ENCODE measurements at regions not wholly inside any gene's neighbourhood (a gene's known extent, or its start where the extent isn't known, plus 50 kb on each side); places are given as distances from the start of the nearest gene placed in this dataset.
"Not testable (repeated sequence)": the region's sequence is repeated elsewhere in the genome, so short reads cannot be mapped to it uniquely, and the experiment has no call there.

DNA sequence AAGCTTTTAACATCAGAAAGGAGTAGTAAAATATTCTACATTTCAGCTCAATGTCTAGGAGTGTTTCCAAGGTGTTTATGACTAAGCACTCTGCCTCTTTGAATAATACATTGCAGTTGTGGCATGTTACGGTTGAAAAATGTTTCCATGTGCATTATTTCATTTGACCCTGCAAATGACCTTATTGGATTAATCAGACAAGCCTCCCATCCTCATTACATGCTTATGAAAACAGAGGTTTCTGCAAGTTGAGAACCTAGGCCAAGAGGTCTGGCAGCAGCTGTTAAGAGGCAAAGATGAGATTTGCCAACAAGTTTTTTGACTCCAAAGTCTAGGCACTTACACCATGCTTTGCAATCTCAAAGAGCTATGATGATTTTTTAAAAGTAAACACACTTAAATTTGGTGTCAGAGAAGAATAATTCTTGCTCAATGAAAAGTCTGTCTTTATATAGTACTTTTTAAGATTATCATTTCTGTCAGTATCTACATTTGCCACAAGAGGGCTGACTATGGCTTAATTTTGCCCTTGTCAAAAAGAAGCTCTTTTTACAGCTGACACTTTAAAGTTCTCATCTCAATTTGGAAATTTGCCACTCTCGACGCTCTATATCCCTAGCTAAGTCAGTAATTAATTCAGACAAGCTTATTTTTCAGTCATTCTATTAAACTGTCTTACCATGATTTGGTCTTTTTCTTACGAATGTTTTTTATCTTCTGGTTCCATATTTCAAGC, 260.6 kb downstream of the PAX3 start:
- no peaks in the 10 kb centered on the region for H3K27me3 ChIP-seq
- no peak overlapping the region for H3K4me3 ChIP-seq
- peak; percentile 47 for DNase-seq
- H3K36me3 ChIP-seq: no peaks in the 10 kb centered on the region
- H3K9me3 ChIP-seq: no peaks in the 10 kb centered on the region

DNA sequence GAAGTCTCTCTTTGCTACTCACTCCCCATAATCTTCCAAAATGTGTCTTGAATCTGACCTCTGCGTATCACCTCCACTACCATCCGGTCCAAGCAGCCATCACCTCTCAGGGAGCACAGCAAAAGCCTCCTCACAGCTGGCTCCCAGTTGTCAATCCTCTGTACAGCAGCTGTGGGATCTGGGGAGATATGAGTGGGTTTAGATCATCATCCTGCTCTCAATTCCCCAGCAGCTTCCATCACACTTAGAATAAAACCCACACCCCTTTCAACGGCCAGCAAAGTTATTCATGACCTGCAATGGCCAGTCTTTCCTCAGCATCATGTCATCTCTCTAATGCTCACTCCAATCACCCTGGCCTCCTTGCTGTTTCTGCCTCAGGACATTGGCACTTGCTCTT, 261.6 kb downstream of the PAX3 start:
- H3K36me3 ChIP-seq: no peaks in the 10 kb centered on the region

DNA sequence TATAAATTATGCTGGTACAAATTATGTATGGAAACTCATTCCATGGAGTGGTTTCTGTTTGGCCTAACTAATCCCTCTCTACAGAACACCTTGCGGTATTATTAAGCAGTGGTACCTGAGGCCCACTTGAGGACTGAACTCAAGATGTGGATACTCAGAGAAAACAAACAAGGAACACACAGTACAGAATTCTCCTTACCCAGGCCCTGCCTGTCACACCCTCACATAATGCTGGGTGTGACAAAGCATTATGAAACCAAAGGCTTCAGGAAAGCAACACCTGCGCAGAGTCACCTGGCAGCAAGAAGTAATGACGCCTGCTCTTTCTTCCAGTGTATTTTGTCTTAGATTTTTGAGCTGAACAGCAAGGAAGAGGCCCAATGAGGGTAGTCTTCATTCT, 264.7 kb downstream of the PAX3 start:
- Histone ChIP-seq H3K4me3 (no peak overlapping the region), H3K36me3 (no peaks in the 10 kb centered on the region), H3K27me3 (no peaks in the 10 kb centered on the region), H3K9me3 (no peaks in the 10 kb centered on the region)
- DNase-seq: no peak

More for the DNA sequence above, 261.6 kb downstream of the PAX3 start:
- no peaks in the 10 kb centered on the region for H3K9me3 ChIP-seq
- DNase-seq: no peak
- no peaks in the 10 kb centered on the region for H3K27me3 ChIP-seq
- H3K4me3 ChIP-seq: no peak overlapping the region

DNA sequence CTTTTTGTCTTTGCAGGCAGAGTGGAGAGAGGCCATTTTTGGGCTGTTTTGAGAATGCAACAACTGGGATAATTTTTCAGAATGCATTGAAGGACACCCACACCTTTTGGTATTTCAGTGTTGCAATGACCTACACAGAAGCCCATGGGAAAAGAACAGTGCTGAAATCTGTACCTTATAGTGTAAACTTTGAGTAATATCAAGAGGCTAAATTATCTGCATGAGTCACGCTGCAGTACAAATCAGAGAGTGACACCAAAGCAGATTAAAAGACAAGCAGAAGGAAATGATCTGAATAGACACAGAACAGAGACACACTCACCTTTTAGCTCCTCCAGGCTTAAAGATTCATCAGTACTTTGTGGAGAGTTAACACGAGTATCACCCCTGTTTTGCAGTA, 265.3 kb downstream of the PAX3 start:
- no peak for DNase-seq
- H3K36me3 ChIP-seq: no peaks in the 10 kb centered on the region
- no peaks in the 10 kb centered on the region for H3K27me3 ChIP-seq
- H3K4me3 ChIP-seq: no peak overlapping the region
- H3K9me3 ChIP-seq: no peaks in the 10 kb centered on the region

DNA sequence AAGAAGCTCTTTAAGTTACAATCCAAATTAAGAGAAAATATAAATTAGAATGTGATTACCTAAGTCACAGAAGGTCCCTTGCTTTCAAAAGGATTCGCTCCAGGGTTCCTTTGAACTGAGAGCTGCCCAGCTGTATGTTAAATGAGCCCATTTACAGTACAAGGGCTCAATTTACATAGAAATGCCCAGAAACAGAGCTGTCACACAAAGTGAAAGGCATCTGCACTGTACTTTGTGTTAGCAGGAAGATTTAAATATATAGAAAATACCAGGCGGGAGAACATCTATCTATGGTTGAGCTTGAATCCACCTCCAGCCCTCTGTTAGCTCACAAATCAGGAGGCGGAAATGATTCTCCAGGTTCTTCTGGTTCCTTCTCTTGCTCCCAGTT, 272.9 kb downstream of the PAX3 start:
- H3K4me3 ChIP-seq: no peak overlapping the region
- DNase-seq: no peak
- no peaks in the 10 kb centered on the region for H3K36me3 ChIP-seq
- no peaks in the 10 kb centered on the region; the same call in 1 of the 2 replicates for H3K27me3 ChIP-seq
- H3K9me3 ChIP-seq: no peaks in the 10 kb centered on the region

- Histone ChIP-seq H3K36me3 (no peaks in the 10 kb centered on the region), H3K4me3 (no peak overlapping the region), H3K9me3 (no peaks in the 10 kb centered on the region), H3K27me3 (no peaks in the 10 kb centered on the region; the same call in 1 of the 2 replicates)
- DNase-seq: no peak
These were observed 273.6 kb downstream of the PAX3 start for GRCh38 chr2:222024932-222025880.

DNA sequence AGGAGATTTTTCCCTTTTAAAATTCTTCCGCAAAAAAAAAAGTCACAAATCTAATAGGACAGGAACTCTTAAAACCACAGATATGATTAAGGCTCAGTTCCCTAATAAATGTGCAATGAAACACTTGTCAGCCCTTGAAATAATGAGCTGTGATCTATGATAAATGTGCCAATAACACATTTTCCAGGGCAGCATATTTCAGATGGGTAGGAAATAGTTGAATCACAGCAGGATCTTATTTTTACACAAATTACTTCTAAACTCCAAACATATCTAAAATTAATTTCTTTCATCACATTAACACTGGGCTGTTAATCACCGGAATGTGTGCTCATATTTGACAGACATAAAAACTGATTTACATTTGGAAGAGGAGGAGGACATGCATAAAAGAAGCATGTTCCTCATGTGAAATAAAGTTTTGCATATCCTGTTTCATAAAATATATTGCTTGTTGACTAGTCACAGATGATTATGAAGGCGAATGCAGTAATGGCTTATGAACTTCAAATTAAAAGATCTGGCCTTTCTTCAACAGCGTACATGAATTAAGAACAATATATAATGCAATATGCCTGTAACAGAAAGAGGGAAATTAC, 281.4 kb downstream of the PAX3 start:
- Histone ChIP-seq H3K27me3 (peaks cover 14% of the 10 kb centered on the region), H3K9me3 (no peaks in the 10 kb centered on the region), H3K4me3 (no peak overlapping the region), H3K36me3 (no peaks in the 10 kb centered on the region)
- no peak for DNase-seq

- no peaks in the 10 kb centered on the region for H3K9me3 ChIP-seq
- H3K27me3 ChIP-seq: peaks cover 32% of the 10 kb centered on the region
- H3K4me3 ChIP-seq: no peak overlapping the region
- no peak for DNase-seq
- no peaks in the 10 kb centered on the region for H3K36me3 ChIP-seq
These were observed 284.9 kb downstream of the PAX3 start for GRCh38 chr2:222013889-222014288.

DNA sequence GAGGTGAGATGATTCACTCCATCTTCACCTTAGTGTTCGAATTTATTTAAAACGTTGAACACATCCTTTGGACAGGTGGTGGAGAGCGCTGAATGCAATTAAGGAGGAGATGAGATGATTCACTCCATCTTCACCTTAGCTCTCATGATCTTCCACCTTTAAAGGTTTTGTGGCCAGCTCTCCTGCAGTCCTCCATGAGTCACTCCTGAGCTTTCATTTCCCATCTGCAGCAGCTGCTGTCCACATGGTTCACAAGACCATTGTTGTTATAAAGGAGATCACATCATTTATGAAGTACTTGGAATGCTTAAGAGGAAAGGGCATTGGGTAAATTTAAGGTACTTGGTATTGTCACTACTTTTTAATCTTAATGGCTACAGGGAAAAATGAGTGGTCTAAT, 298.5 kb downstream of the PAX3 start:
- peak; percentile 25 for DNase-seq

DNA sequence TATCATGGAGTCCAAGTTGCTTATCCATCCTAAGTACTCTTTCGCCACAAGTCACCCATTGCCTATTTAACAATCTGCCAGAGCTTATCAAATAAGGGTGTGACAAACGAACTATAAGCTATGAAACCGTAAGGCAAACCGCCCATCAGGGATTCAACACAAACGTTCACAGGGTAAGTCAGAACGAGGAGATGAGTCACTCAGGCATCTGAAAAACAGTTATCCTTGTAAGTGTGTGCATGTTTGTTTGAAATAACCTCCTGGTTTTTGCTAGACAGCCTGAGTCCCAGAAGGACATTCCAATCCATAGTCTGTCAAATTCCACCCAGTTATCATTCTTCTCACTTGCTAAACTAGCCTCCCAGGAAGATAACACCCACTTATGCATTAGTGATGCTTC, 299.1 kb downstream of the PAX3 start:
- Histone ChIP-seq H3K36me3 (no peaks in the 10 kb centered on the region), H3K9me3 (no peaks in the 10 kb centered on the region), H3K4me3 (no peak overlapping the region), H3K27me3 (no peaks in the 10 kb centered on the region; the same call in 1 of the 2 replicates)
- peak; percentile 46 for DNase-seq

More for the DNA sequence above, 298.5 kb downstream of the PAX3 start:
- Histone ChIP-seq H3K27me3 (peaks cover 3% of the 10 kb centered on the region), H3K4me3 (no peak overlapping the region), H3K9me3 (no peaks in the 10 kb centered on the region), H3K36me3 (no peaks in the 10 kb centered on the region)

- H3K27me3 ChIP-seq: no peaks in the 10 kb centered on the region; the same call in 1 of the 2 replicates
- no peak for DNase-seq
These were observed 299.6 kb downstream of the PAX3 start for GRCh38 chr2:221999166-221999565.

DNA sequence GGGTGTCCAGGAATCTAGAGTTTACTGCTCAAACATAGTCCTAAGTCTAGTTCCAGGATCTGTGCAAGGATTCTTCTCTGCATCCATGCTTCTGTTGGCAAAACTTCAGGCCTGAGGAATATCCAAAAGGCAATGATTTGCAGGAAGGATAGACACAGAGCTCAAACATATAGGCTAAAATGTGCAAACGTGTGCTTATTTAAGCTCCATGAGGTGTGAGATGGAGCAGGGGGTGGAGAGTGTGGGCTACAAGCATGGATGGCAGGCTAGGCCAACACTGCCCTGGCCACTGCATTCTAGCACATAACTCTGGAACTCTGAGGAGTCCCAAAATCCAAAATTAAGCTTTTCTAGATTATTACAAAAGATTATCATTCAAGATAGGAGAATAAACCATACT, 301.1 kb downstream of the PAX3 start:
- H3K9me3 ChIP-seq: no peaks in the 10 kb centered on the region
- H3K4me3 ChIP-seq: no peak overlapping the region
- DNase-seq: no peak
- no peaks in the 10 kb centered on the region for H3K36me3 ChIP-seq
- no peaks in the 10 kb centered on the region for H3K27me3 ChIP-seq

More at GRCh38 chr2:221999166-221999565, 299.6 kb downstream of the PAX3 start:
- H3K36me3 ChIP-seq: no peaks in the 10 kb centered on the region
- H3K9me3 ChIP-seq: no peaks in the 10 kb centered on the region
- H3K4me3 ChIP-seq: no peak overlapping the region

- Histone ChIP-seq H3K9me3 (no peaks in the 10 kb centered on the region), H3K4me3 (no peak overlapping the region), H3K36me3 (no peaks in the 10 kb centered on the region), H3K27me3 (no peaks in the 10 kb centered on the region)
- peak; percentile 24 for DNase-seq
These were observed 301.7 kb downstream of the PAX3 start for GRCh38 chr2:221997100-221997499.

DNA sequence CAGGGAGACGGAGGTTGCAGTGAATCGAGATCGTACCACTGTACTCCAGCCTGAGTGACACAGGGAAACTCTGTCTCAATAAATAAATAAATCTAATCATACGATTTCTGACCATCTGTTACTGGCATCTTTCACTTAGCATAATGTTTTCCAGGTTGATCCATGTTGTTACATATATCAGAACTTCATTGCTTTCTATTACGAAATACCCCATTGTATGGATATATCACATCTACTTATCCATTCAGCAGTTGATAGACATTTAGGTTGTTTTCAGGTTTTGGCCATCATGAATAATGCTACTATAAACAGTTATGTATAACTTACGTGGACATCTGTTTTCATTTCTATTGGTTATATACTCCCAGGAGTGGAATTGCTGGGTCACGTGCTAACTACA, 303.9 kb downstream of the PAX3 start:
- no peaks in the 10 kb centered on the region for H3K9me3 ChIP-seq
- no peak overlapping the region for H3K4me3 ChIP-seq
- H3K27me3 ChIP-seq: no peaks in the 10 kb centered on the region
- no peak for DNase-seq
- H3K36me3 ChIP-seq: no peaks in the 10 kb centered on the region

DNA sequence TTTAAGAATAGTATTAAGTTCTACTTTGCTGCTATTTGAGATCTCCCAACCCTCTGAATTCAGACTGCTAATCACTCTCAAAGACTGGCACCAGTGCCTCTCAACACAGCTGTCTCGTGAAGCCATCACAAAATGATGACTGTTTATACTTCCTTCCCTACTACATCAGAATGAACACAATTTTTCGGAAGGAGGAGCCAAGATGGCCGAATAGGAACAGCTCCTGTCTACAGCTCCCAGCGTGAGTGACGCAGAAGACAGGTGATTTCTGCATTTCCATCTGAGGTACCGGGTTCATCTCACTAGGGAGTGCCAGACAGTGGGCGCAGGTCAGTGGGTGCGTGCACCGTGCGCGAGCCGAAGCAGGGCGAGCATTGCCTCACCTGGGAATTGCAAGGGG, 314.4 kb downstream of the PAX3 start:
- H3K4me3 ChIP-seq, H3K27me3 ChIP-seq, H3K36me3 ChIP-seq, DNase-seq, H3K9me3 ChIP-seq: not testable (repeated sequence)

- no peaks in the 10 kb centered on the region for H3K36me3 ChIP-seq
- no peaks in the 10 kb centered on the region for H3K27me3 ChIP-seq
- no peaks in the 10 kb centered on the region for H3K9me3 ChIP-seq
- no peak for DNase-seq
- no peak overlapping the region for H3K4me3 ChIP-seq
These were observed 316.8 kb downstream of the PAX3 start for GRCh38 chr2:221981912-221982470.

DNA sequence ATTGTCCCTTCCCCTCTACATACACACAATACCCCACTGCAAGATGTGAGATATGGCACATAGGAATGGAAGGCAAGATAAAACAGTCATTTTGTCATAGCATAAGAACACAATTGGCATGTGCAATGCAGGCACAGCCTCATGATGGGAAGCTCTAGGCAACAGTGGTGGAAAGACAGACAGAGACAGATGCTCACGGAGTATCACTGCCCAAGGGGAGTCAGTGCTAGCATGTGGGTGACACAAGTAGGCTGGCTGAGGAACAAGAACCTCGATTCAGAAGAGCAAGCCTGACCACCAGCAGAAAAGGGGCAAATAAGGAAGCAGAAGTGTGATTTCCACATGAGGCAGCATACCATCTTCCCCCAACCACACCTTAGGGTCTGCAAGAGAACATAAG, 323.6 kb downstream of the PAX3 start:
- Histone ChIP-seq H3K4me3 (no peak overlapping the region), H3K9me3 (no peaks in the 10 kb centered on the region), H3K36me3 (no peaks in the 10 kb centered on the region), H3K27me3 (no peaks in the 10 kb centered on the region)
- no peak for DNase-seq
